Testis (tissue), 2 donors: ENCODE measurements at regions not wholly inside any gene's neighbourhood (a gene's known extent, or its start where the extent isn't known, plus 50 kb on each side); places are given as distances from the start of the nearest gene placed in this dataset.

Source experiments
- DNase-seq: peaks from one replicate; pipeline ENCODE4 v3.0.0-alpha.2; 2019
- H3K27ac ChIP-seq, 2 donors: fragments of 200-600 bp; sonication (generic); one replicate each; pipeline ENCODE4 v1.5.1; 2019
- H3K27me3 ChIP-seq: fragments of 200-600 bp; sonication (generic); one replicate; pipeline ENCODE4 v1.5.1; 2019
- H3K36me3 ChIP-seq: fragments of 200-600 bp; sonication (generic); one replicate; pipeline ENCODE4 v1.5.1; 2017; ENCODE audit warnings: low read depth; ENCODE audit errors: missing control alignments
- H3K4me1 ChIP-seq: fragments of 200-600 bp; sonication (generic); one replicate; pipeline ENCODE4 v1.5.1; 2019
- H3K4me3 ChIP-seq, 2 donors: fragments of 200-600 bp; sonication (generic); one replicate each; pipeline ENCODE4 v1.5.1; 2017 to 2019
- H3K9me3 ChIP-seq: fragments of 200-600 bp; sonication (generic); one replicate; pipeline ENCODE4 v1.5.1; 2017
- CTCF ChIP-seq, 3 experiments: fragments of 450-650 bp in 2 of 3; fragments of 200-600 bp in 1 of 3; sonication (generic) in 1 of 3; IDR thresholded peaks; one replicate each; pipeline ENCODE4 v1.5.1; 2016 to 2019; ENCODE audit warnings: antibody characterized with exemption in 3 of 3, mild to moderate bottlenecking in 2 of 3, moderate library complexity in 1 of 3
- POLR2A ChIP-seq: fragments of 450-650 bp; IDR thresholded peaks from one replicate; pipeline ENCODE4 v1.6.1; 2017; ENCODE audit warnings: antibody characterized with exemption, mild to moderate bottlenecking, moderate library complexity
- WGBS, 2 donors: methylation state at CpG; one replicate each; pipeline ENCODE4 v1.1.5; 2018; 5-methylcytosine and 5-hydroxymethylcytosine counted together
- intact Hi-C: fragments of 100-400 bp; cut with DNase I; formaldehyde crosslinking; loops from one replicate; pipeline ENCODE4 v1.15.1; 2023; ENCODE audit warnings: low total_unique reads

- no peak overlapping the region for H3K4me3 ChIP-seq
- no peaks in the 10 kb centered on the region for H3K4me1 ChIP-seq
- intact Hi-C loops, result no loop called here
Observed at GRCh38 chr5:162289489-162289888, 221.9 kb downstream of the GABRG2 start.

GRCh38 chr5:162299793-162300192 is 232.2 kb downstream of the GABRG2 start:
- H3K9me3 ChIP-seq, result no peaks in the 10 kb centered on the region
- no peaks in the 10 kb centered on the region for H3K27me3 ChIP-seq
- intact Hi-C loops, result no loop called here
- no peak overlapping the region for H3K27ac ChIP-seq
- no peak overlapping the region for H3K4me3 ChIP-seq
- H3K36me3 ChIP-seq, result no peaks in the 10 kb centered on the region
- DNase-seq, result no peak
- no peak for TF ChIP-seq CTCF (IDR thresholded peaks at IDR 0.05)
- no peaks in the 10 kb centered on the region for H3K4me1 ChIP-seq
- WGBS, 2 donors, result 80 to 97% methylated on average over 1 to 2 of the region's 2 CpGs

More at GRCh38 chr5:162289489-162289888, 221.9 kb downstream of the GABRG2 start:
- 30 to 36% methylated on average over 2 of the region's 2 CpGs for WGBS, 2 donors
- no peak for DNase-seq
- H3K27ac ChIP-seq, result no peak overlapping the region
- H3K27me3 ChIP-seq, result no peaks in the 10 kb centered on the region
- no peaks in the 10 kb centered on the region for H3K36me3 ChIP-seq
- TF ChIP-seq CTCF (IDR thresholded peaks at IDR 0.05) (no peak), POLR2A (no peak)
- H3K9me3 ChIP-seq, result no peaks in the 10 kb centered on the region

GRCh38 chr5:162301356-162301755 is 233.8 kb downstream of the GABRG2 start:
- Histone ChIP-seq H3K9me3 (no peaks in the 10 kb centered on the region), H3K27me3 (no peaks in the 10 kb centered on the region), H3K36me3 (no peaks in the 10 kb centered on the region), H3K4me1 (no peaks in the 10 kb centered on the region), H3K27ac (no peak overlapping the region), H3K4me3 (no peak overlapping the region)
- intact Hi-C loops, result no loop called here
- no peak for DNase-seq
- TF ChIP-seq CTCF (IDR thresholded peaks at IDR 0.05) (no peak), POLR2A (no peak)

GRCh38 chr5:162323466-162323865 is 255.9 kb downstream of the GABRG2 start:
- no peak for TF ChIP-seq CTCF (IDR thresholded peaks at IDR 0.05)
- no peak for TF ChIP-seq POLR2A
- Histone ChIP-seq H3K27ac (no peak overlapping the region), H3K36me3 (no peaks in the 10 kb centered on the region), H3K4me3 (no peak overlapping the region), H3K4me1 (no peaks in the 10 kb centered on the region), H3K9me3 (no peaks in the 10 kb centered on the region), H3K27me3 (no peaks in the 10 kb centered on the region)
- no peak for DNase-seq
- intact Hi-C loops, result no loop called here
- WGBS, 2 donors, result 56 to 57% methylated on average over 3 of the region's 3 CpGs

- no peaks in the 10 kb centered on the region for H3K27me3 ChIP-seq
- TF ChIP-seq CTCF (IDR thresholded peaks at IDR 0.05), result no peak
- no peak for TF ChIP-seq POLR2A
- H3K4me3 ChIP-seq, result no peak overlapping the region
- no peak for DNase-seq
- no peaks in the 10 kb centered on the region for H3K9me3 ChIP-seq
- no peaks in the 10 kb centered on the region for H3K4me1 ChIP-seq
- WGBS, 2 donors, result 69 to 76% methylated on average over 3 of the region's 3 CpGs
- H3K36me3 ChIP-seq, result no peaks in the 10 kb centered on the region
- intact Hi-C loops, result no loop called here
- H3K27ac ChIP-seq, result no peak overlapping the region
Observed at GRCh38 chr5:162324328-162324727, 256.8 kb downstream of the GABRG2 start.
